Upper lobe of left lung (tissue), 6 donors: ENCODE measurements at regions not wholly inside any gene's neighbourhood (a gene's known extent, or its start where the extent isn't known, plus 50 kb on each side); places are given as distances from the start of the nearest gene placed in this dataset.

Experiments used
- ATAC-seq, 2 donors: fragments of 200-7000 bp; cut with Tn5 transposase; one replicate each; pipeline ENCODE4 v1.9.1; 2022; ENCODE audit warnings: mild to moderate bottlenecking in 2 of 2, moderate library complexity in 2 of 2; ENCODE audit not compliant: low FRiP score in 2 of 2
- DNase-seq, 2 donors: peaks; one replicate each; pipeline ENCODE4 v3.0.0-alpha.2; 2019 to 2020
- H3K27ac ChIP-seq, 4 donors: fragments of 200-600 bp; sonication (generic); one replicate each; pipeline ENCODE4 v1.5.1; 2016 to 2019
- H3K27me3 ChIP-seq, 4 donors: fragments of 200-600 bp; sonication (generic); one replicate each; pipeline ENCODE4 v1.5.1; 2017 to 2019
- H3K36me3 ChIP-seq, 4 donors: fragments of 200-600 bp; sonication (generic); one replicate each; pipeline ENCODE4 v1.5.1; 2016 to 2019
- H3K4me1 ChIP-seq, 4 donors: fragments of 200-600 bp; sonication (generic); one replicate each; pipeline ENCODE4 v1.5.1; 2018 to 2019
- H3K4me3 ChIP-seq, 4 donors: fragments of 200-600 bp; sonication (generic); one replicate each; pipeline ENCODE4 v1.5.1; 2017 to 2019; ENCODE audit warnings: mild to moderate bottlenecking in 2 of 4, moderate library complexity in 1 of 4
- H3K9me3 ChIP-seq, 4 donors: fragments of 200-600 bp; sonication (generic); one replicate each; pipeline ENCODE4 v1.5.1; 2018 to 2019
- CTCF ChIP-seq, 6 experiments: fragments of 450-650 bp in 4 of 6; fragments of 200-600 bp in 2 of 6; sonication (generic) in 2 of 6; IDR thresholded peaks; one replicate each; pipeline ENCODE4 v1.5.1; 2016 to 2019; ENCODE audit warnings: antibody characterized with exemption in 6 of 6
- EP300 ChIP-seq, 4 donors: sonication (generic); formaldehyde crosslinking; IDR thresholded peaks; one replicate each; pipeline ENCODE4 v1.5.1; 2017; ENCODE audit warnings: antibody characterized with exemption in 4 of 4, control low read depth in 2 of 4
- POLR2A ChIP-seq, 4 donors: fragments of 450-650 bp; IDR thresholded peaks; one replicate each; pipeline ENCODE4 v1.5.1; 2016 to 2017; ENCODE audit warnings: antibody characterized with exemption in 4 of 4, mild to moderate bottlenecking in 2 of 4
- POLR2AphosphoS5 ChIP-seq, 2 donors: sonication (generic); formaldehyde crosslinking; IDR thresholded peaks; one replicate each; pipeline ENCODE4 v1.5.1; 2017; ENCODE audit warnings: antibody characterized with exemption in 2 of 2
- WGBS, 2 donors: methylation state at CpG; one replicate each; pipeline ENCODE4 v1.1.5; 2017 to 2018; 5-methylcytosine and 5-hydroxymethylcytosine counted together
- donor health status: DM: no; HTN: no; CAD: no; lungs with moderate emphysema.
- donor health status: DM: no; HTN: yes; CAD: no; lungs with severe emphysema.

GRCh38 chr11:39144351-39145130, 2314.9 kb downstream of the LRRC4C start:
- Histone ChIP-seq H3K4me3 (no peak overlapping the region), H3K4me1 (no peaks in the 10 kb centered on the region), H3K27me3 (no peaks in the 10 kb centered on the region), H3K9me3 (no peaks in the 10 kb centered on the region), H3K27ac (no peak overlapping the region), H3K36me3 (no peaks in the 10 kb centered on the region)
- no peak for ATAC-seq
- DNase-seq = no peak
- no peak for TF ChIP-seq POLR2A (IDR thresholded peaks at IDR 0.05)
- no peak for TF ChIP-seq POLR2AphosphoS5 (IDR thresholded peaks at IDR 0.05)
- TF ChIP-seq EP300 (IDR thresholded peaks at IDR 0.05) = no peak
- TF ChIP-seq CTCF (IDR thresholded peaks at IDR 0.05) = no peak
- 81 to 82% methylated on average over 3 of the region's 3 CpGs for WGBS, 2 donors

DNA sequence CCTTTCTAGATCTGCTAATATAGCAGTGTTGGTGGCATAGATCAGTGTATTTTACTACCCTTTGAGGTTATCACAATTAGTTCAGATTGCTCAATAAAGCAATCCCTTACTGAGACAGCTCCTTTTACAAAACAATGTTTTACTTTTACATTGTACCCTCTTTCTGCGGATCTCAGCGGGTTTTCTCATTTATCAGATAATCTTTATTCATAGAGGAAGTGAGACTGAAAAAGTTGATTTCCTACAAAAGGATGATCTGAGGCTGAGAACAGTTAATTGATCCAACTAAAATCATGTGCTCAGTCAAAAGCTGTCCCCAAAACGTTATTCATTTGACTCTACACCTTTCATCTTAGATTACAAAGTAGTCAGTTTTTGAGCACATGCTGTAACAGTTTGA, 2319.9 kb downstream of the LRRC4C start:
- ATAC-seq = no peak
- no peaks in the 10 kb centered on the region for H3K27me3 ChIP-seq

DNA sequence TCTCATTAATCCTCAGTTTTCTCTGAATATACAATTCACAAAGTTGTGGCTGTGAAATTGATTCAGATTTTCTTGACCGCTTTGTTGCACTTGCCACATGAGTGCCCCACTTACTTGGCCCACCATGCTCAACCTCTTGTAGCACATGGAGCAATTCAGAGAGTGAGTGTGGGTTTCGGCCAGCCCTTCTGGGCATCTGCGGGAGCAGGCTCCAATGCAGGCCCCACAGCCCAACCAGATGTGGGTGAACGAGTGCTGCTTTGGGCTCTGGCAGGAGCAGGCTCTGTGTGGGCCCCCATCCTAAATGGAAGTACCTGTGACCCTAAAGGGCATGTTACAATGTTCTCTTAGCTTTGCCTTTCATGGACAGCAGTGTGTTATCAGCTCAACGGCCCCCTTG, 2338.6 kb downstream of the LRRC4C start:
- WGBS, 2 donors = 84 to 88% methylated on average over 4 to 5 of the region's 5 CpGs
- H3K4me3 ChIP-seq = no peak overlapping the region

More for the DNA sequence above, 2319.9 kb downstream of the LRRC4C start:
- no peak overlapping the region for H3K27ac ChIP-seq
- 53 to 54% methylated on average over 3 of the region's 3 CpGs for WGBS, 2 donors
- H3K4me3 ChIP-seq = no peak overlapping the region
- no peaks in the 10 kb centered on the region for H3K9me3 ChIP-seq
- TF ChIP-seq CTCF (IDR thresholded peaks at IDR 0.05) = no peak
- TF ChIP-seq POLR2AphosphoS5 (IDR thresholded peaks at IDR 0.05) = no peak
- TF ChIP-seq POLR2A (IDR thresholded peaks at IDR 0.05) = no peak
- no peak for TF ChIP-seq EP300 (IDR thresholded peaks at IDR 0.05)
- no peak for DNase-seq
- H3K36me3 ChIP-seq = no peaks in the 10 kb centered on the region
- H3K4me1 ChIP-seq = no peaks in the 10 kb centered on the region

DNA sequence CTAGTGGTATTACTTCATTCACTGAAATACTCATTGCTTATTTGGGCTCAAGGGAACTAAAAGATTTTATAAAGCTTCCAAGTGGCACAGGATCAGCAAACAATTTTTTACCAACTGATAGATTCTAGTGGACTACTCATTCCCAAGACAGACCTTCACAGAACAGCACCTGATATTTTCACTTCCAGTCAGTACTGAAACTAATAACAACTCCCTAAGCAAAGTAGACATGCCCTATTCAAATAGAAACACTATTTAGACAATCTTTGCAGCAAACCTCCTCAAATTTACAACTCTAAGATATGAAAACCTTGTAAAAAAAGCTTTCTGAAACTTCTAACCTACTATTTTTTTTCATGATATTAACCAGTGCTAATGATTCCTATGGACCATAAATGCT, 2345.8 kb downstream of the LRRC4C start:
- Histone ChIP-seq H3K27me3 (no peaks in the 10 kb centered on the region), H3K4me3 (no peak overlapping the region), H3K4me1 (no peaks in the 10 kb centered on the region), H3K27ac (no peak overlapping the region), H3K9me3 (no peaks in the 10 kb centered on the region), H3K36me3 (no peaks in the 10 kb centered on the region)
- TF ChIP-seq POLR2AphosphoS5 (IDR thresholded peaks at IDR 0.05) (no peak), POLR2A (IDR thresholded peaks at IDR 0.05) (no peak), CTCF (IDR thresholded peaks at IDR 0.05) (no peak), EP300 (IDR thresholded peaks at IDR 0.05) (no peak)
- DNase-seq = no peak
- no peak for ATAC-seq

More for the DNA sequence above, 2338.6 kb downstream of the LRRC4C start:
- Histone ChIP-seq H3K27me3 (no peaks in the 10 kb centered on the region), H3K27ac (no peak overlapping the region), H3K36me3 (no peaks in the 10 kb centered on the region), H3K9me3 (no peaks in the 10 kb centered on the region), H3K4me1 (no peaks in the 10 kb centered on the region)
- DNase-seq (peak in 1 of 2 donors; percentile 4), ATAC-seq (no peak)
- no peak for TF ChIP-seq POLR2AphosphoS5 (IDR thresholded peaks at IDR 0.05)
- no peak for TF ChIP-seq EP300 (IDR thresholded peaks at IDR 0.05)
- no peak for TF ChIP-seq CTCF (IDR thresholded peaks at IDR 0.05)
- TF ChIP-seq POLR2A (IDR thresholded peaks at IDR 0.05) = no peak

- Histone ChIP-seq H3K4me3 (no peak overlapping the region), H3K4me1 (no peaks in the 10 kb centered on the region), H3K9me3 (peaks cover 0 to 8% (median 0%) of the 10 kb centered on the region in 4 donors), H3K27ac (no peak overlapping the region), H3K36me3 (no peaks in the 10 kb centered on the region), H3K27me3 (no peaks in the 10 kb centered on the region)
- DNase-seq (no peak), ATAC-seq (no peak)
- no peak for TF ChIP-seq EP300 (IDR thresholded peaks at IDR 0.05)
- TF ChIP-seq CTCF (IDR thresholded peaks at IDR 0.05) = no peak
- TF ChIP-seq POLR2AphosphoS5 (IDR thresholded peaks at IDR 0.05) = no peak
- no peak for TF ChIP-seq POLR2A (IDR thresholded peaks at IDR 0.05)
- 72 to 80% methylated on average over 2 of the region's 2 CpGs for WGBS, 2 donors
Measured at GRCh38 chr11:39102236-39102635, 2357.2 kb downstream of the LRRC4C start.
